Body of pancreas (tissue), 4 donors: ENCODE measurements at regions not wholly inside any gene's neighbourhood (a gene's known extent, or its start where the extent isn't known, plus 50 kb on each side); places are given as distances from the start of the nearest gene placed in this dataset.

Source experiments
- CTCF ChIP-seq, 7 experiments: fragments of 450-650 bp in 4 of 7; fragments of 200-600 bp in 3 of 7; sonication (generic) in 3 of 7; IDR thresholded peaks; one replicate each; pipeline ENCODE4 v1.5.1; 2016 to 2019; ENCODE audit warnings: antibody characterized with exemption in 7 of 7
- POLR2A ChIP-seq, 3 donors: fragments of 450-650 bp; IDR thresholded peaks; one replicate each; pipeline ENCODE4 v1.6.1; 2016; ENCODE audit warnings: antibody characterized with exemption in 3 of 3, mild to moderate bottlenecking in 2 of 3

- TF ChIP-seq CTCF (IDR thresholded peaks at IDR 0.05) (no peak), POLR2A (IDR thresholded peaks at IDR 0.05) (no peak)
Observed at GRCh38 chr9:115712981-115713380, 440.6 kb upstream of the PAPPA start.
